AG04450 (cell line): ENCODE measurements at regions not wholly inside any gene's neighbourhood (a gene's known extent, or its start where the extent isn't known, plus 50 kb on each side); places are given as distances from the start of the nearest gene placed in this dataset.

ENCODE experiments used
- CTCF ChIA-PET: fragments of 300-600, 350-600 bp; formaldehyde crosslinking; extraction: SDS; loops from one replicate; lab custom pipeline; 2022; ENCODE audit warnings: antibody characterized with exemption, inconsistent platforms; lab: Charles Lee
- POLR2A ChIA-PET: fragments of 350-600 bp; formaldehyde crosslinking; extraction: SDS; loops from one replicate; lab custom pipeline; 2021; ENCODE audit warnings: antibody characterized with exemption, inconsistent platforms; lab: Yijun Ruan, JAX
- DNase-seq: peaks from one replicate; pipeline ENCODE4 v3.0.0-alpha.2; 2011; ENCODE audit warnings: low read depth, low spot score
- H3K27ac ChIP-seq: one replicate; pipeline ENCODE4 v1.5.1; 2012; ENCODE audit warnings: low read depth, low read length, control low read depth
- H3K27me3 ChIP-seq: one replicate; pipeline ENCODE4 v1.6.0; 2012; ENCODE audit warnings: low read length; ENCODE audit not compliant: control insufficient read depth, insufficient read depth
- H3K4me3 ChIP-seq: 2 replicates; pipeline ENCODE4 v1.5.1; 2011; ENCODE audit warnings: mild to moderate bottlenecking, low read depth, low read length, control low read depth
- H3K9me3 ChIP-seq: 2 replicates; pipeline ENCODE4 v1.5.1; 2012; ENCODE audit warnings: low read length; ENCODE audit not compliant: control insufficient read depth, insufficient read depth
- TF ChIP-seq, protein P1 (sequence below): IDR thresholded peaks from 2 replicates; pipeline ENCODE4 v1.5.1; 2011; ENCODE audit warnings: low read depth, low read length, control low read depth, inconsistent platforms

- TF ChIP-seq, protein P1, sequence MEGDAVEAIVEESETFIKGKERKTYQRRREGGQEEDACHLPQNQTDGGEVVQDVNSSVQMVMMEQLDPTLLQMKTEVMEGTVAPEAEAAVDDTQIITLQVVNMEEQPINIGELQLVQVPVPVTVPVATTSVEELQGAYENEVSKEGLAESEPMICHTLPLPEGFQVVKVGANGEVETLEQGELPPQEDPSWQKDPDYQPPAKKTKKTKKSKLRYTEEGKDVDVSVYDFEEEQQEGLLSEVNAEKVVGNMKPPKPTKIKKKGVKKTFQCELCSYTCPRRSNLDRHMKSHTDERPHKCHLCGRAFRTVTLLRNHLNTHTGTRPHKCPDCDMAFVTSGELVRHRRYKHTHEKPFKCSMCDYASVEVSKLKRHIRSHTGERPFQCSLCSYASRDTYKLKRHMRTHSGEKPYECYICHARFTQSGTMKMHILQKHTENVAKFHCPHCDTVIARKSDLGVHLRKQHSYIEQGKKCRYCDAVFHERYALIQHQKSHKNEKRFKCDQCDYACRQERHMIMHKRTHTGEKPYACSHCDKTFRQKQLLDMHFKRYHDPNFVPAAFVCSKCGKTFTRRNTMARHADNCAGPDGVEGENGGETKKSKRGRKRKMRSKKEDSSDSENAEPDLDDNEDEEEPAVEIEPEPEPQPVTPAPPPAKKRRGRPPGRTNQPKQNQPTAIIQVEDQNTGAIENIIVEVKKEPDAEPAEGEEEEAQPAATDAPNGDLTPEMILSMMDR = no peak
- H3K27me3 ChIP-seq = no peaks in the 10 kb centered on the region
- peaks cover 7% of the 10 kb centered on the region for H3K9me3 ChIP-seq
- H3K4me3 ChIP-seq = no peak overlapping the region
- H3K27ac ChIP-seq = no peak overlapping the region
- ChIA-PET POLR2A (no interaction called here), CTCF (no interaction called here)
- DNase-seq = no peak
Measured at GRCh38 chr3:95459706-95460105, 1354.7 kb upstream of the EPHA6 start.

DNA sequence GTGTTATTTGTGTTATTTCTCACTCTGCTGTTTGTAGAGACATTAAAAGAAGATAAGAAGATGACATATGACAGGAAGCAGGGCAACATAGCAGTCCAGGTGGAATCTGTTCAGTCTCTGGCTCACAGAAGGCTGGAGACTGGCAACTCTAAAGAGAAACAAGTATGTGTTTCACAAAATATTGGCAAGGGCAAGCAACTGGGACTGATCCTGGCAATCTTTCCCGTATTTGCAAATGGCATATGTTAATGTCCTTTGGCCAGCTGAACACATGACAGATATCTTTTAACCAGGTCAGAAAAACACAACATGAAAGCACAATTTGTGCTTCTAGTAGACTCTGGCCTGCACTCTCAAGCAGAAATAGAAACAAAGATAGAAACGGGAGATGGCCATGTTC, 1354.1 kb upstream of the EPHA6 start:
- Histone ChIP-seq H3K27ac (no peak overlapping the region), H3K27me3 (no peaks in the 10 kb centered on the region), H3K9me3 (peaks cover 7% of the 10 kb centered on the region), H3K4me3 (no peak overlapping the region)
- CTCF ChIA-PET = no interaction called here
- TF ChIP-seq, protein P1 = no peak
- POLR2A ChIA-PET = no interaction called here
- DNase-seq = no peak

DNA sequence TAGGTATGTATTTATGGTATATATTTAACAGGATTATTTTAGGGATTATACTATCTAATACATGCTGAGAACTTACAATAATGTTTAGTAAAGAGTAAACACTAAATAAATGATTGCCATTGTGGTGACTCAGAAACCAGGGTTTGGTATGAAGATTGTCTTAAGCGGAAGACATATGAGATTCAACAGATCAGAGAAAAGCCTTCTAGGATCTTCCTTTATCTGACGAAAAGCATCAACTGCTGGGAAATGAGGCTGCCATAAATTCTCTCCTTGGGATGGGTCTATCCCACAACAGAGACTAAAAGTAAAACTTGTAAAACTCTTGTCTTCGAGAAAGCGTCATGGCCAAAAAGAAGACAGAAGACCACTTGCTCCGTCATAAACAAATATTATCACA, 1352.2 kb upstream of the EPHA6 start:
- CTCF ChIA-PET = no interaction called here

DNA sequence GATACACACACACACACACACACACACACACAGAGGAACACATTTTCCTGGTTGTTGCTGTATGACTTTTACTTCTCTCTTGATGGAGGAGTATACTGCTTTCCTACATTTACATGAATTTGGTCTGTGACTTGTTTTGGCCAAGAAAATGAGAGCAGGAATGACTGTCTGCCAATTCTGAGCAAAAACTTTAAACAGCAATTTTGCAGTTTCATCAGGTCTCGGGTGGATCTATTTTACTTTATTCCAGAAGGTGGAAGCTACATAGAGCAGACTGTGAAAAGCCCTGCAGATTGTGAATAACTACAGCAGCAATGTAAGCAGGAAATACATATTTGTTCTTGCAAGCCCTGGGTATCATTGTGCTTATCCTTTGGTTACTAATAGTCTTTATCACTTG, 1350.0 kb upstream of the EPHA6 start:
- no peak for DNase-seq
- H3K27ac ChIP-seq = no peak overlapping the region
- no peaks in the 10 kb centered on the region; the same call in none of the 2 replicates for H3K9me3 ChIP-seq
- H3K27me3 ChIP-seq = no peaks in the 10 kb centered on the region
- ChIA-PET POLR2A (no interaction called here), CTCF (no interaction called here)
- no peak overlapping the region for H3K4me3 ChIP-seq
- TF ChIP-seq, protein P1 = no peak

More for the DNA sequence above, 1352.2 kb upstream of the EPHA6 start:
- TF ChIP-seq, protein P1 = no peak
- Histone ChIP-seq H3K27ac (no peak overlapping the region), H3K4me3 (no peak overlapping the region), H3K9me3 (peaks cover 7% of the 10 kb centered on the region), H3K27me3 (no peaks in the 10 kb centered on the region)
- DNase-seq = no peak
- POLR2A ChIA-PET = no interaction called here

- Histone ChIP-seq H3K27ac (no peak overlapping the region), H3K9me3 (no peaks in the 10 kb centered on the region; the same call in none of the 2 replicates), H3K4me3 (no peak overlapping the region), H3K27me3 (no peaks in the 10 kb centered on the region)
- POLR2A ChIA-PET = no interaction called here
- no peak for DNase-seq
- CTCF ChIA-PET = no interaction called here
- TF ChIP-seq, protein P1 = no peak
Measured at GRCh38 chr3:95468331-95468730, 1346.1 kb upstream of the EPHA6 start.
